ENCODE measurements at regions not wholly inside any gene's neighbourhood (a gene's known extent, or its start where the extent isn't known, plus 50 kb on each side); places are given as distances from the start of the nearest gene placed in this dataset.

DNA sequence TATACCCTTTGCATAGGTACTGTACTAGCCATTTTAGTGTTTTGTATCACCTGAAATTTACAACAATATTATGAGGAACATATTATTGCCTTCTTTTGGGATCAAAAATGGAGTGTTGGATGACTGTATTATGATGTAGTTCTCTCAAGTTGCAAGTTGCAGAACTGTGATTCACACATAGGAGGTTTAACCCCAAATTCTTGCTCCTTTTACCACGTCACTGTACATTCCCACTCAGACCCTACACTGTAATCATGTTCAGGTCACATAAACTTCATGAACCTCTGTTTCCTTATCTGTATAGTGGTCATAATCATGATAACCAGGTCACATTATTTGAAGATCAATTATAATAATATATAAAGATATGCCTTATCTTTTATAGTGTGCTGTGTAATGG, 925.1 kb upstream of the TENM4 start:
- ChIA-PET CTCF (ENCODE audit: partially characterized antibody) (no interaction called here), POLR2A (ENCODE audit: partially characterized antibody) (no interaction called here)
- TF ChIP-seq TEAD4 (IDR thresholded peaks at IDR 0.05; ENCODE audit: low read depth, low read length) (no peak), ZNF274 (IDR thresholded peaks at IDR 0.05; ENCODE audit: borderline replicate concordance, extremely low read depth, low read length) (no peak), SIRT6 (IDR thresholded peaks at IDR 0.05; ENCODE audit: low read length) (no peak), SP2 (IDR thresholded peaks at IDR 0.05; ENCODE audit: low read length) (no peak), RBBP5 (IDR thresholded peaks at IDR 0.05; ENCODE audit: borderline replicate concordance, low read depth, low read length) (no peak), SUZ12 (IDR thresholded peaks at IDR 0.05; ENCODE audit: low read length) (no peak), YY1 (IDR thresholded peaks at IDR 0.05; ENCODE audit: low read depth, low read length) (no peak), SIN3A (conservative IDR thresholded peaks at IDR 0.05 in 1 of 2, IDR thresholded peaks at IDR 0.05 in 1 of 2; ENCODE audit: low read depth in 1 of 2, low read length in 2 of 2) (no peak)
- FAIRE-seq, result no peak
- H3K9me3 ChIP-seq (ENCODE audit: insufficient read depth in 2 of 2, low read depth in 1 of 2, low read length in 1 of 2), result no peaks in the 10 kb centered on the region
- H3K79me2 ChIP-seq (ENCODE audit: control insufficient read depth in 1 of 2, insufficient read depth in 2 of 2, low read length in 2 of 2), result no peaks in the 10 kb centered on the region
- no peaks in the 10 kb centered on the region for H3K79me1 ChIP-seq (ENCODE audit: low read depth, low read length)
- no peak overlapping the region for H2BK20ac ChIP-seq (ENCODE audit: low read length)
- no peak overlapping the region for H4K91ac ChIP-seq (replicated peaks; ENCODE audit: insufficient read length, low read length)
- no peak overlapping the region for H3K4ac ChIP-seq (replicated peaks; ENCODE audit: insufficient read length, low read depth, low read length)
- H3K18ac ChIP-seq (ENCODE audit: extremely low read depth, low read length), result no peak overlapping the region
- no peak overlapping the region for H2AK5ac ChIP-seq (ENCODE audit: low read depth, low read length)
- no peak for DNase-seq (ENCODE audit: low read depth in 1 of 2, low spot score in 2 of 2)
- H3K4me1 ChIP-seq (replicated peaks in 1 of 4; ENCODE audit: control insufficient read depth in 3 of 4, insufficient read depth in 4 of 4, low read length in 3 of 4), result no peaks in the 10 kb centered on the region
- H2BK15ac ChIP-seq (ENCODE audit: low read length), result no peak overlapping the region
- H3K23ac ChIP-seq (ENCODE audit: insufficient read length), result no peak overlapping the region
- no peak overlapping the region for H2AFZ ChIP-seq (ENCODE audit: low read length)
- no peak overlapping the region for H3K27ac ChIP-seq (ENCODE audit: low read depth, low read length)
- no peak overlapping the region for H3K14ac ChIP-seq (ENCODE audit: insufficient read length)
- no peak overlapping the region for H3K56ac ChIP-seq (replicated peaks; ENCODE audit: insufficient read length, low read depth, low read length)
- 96% methylated on average over 1 of the region's 1 CpG; no CpG with 5 or more reads in 1 of the 2 experiments for WGBS, 2 experiments (ENCODE audit: extremely low coverage in 1 of 2, insufficient coverage in 1 of 2, insufficient read length in 1 of 2, insufficient replicate concordance in 2 of 2, low coverage in 1 of 2, low lambda C conversion rate in 2 of 2, missing lambda C conversion rate in 1 of 2)
- no peaks in the 10 kb centered on the region for H4K20me1 ChIP-seq (replicated peaks in 1 of 2; ENCODE audit: control insufficient read depth in 1 of 2, insufficient read depth in 2 of 2, low read length in 2 of 2)
- no peak overlapping the region for H3K4me3 ChIP-seq (ENCODE audit: extremely low read depth in 1 of 4, insufficient read depth in 2 of 4, low read depth in 3 of 4, low read length in 4 of 4)
- H3K4me2 ChIP-seq (ENCODE audit: insufficient read depth in 1 of 2, low read depth in 2 of 2, low read length in 2 of 2), result no peak overlapping the region
- H4K8ac ChIP-seq (ENCODE audit: extremely low read depth, insufficient read depth, low read length), result no peak overlapping the region
- H2BK5ac ChIP-seq (ENCODE audit: low read depth, low read length), result no peak overlapping the region
- no peak overlapping the region for H2BK120ac ChIP-seq (replicated peaks; ENCODE audit: low read depth, low read length)
- H3K27me3 ChIP-seq (replicated peaks in 1 of 4; ENCODE audit: control insufficient read depth in 3 of 4, extremely low read depth in 1 of 4, insufficient read depth in 3 of 4, low read length in 3 of 4), result no peaks in the 10 kb centered on the region
- no peaks in the 10 kb centered on the region for H3K23me2 ChIP-seq (ENCODE audit: low read depth, low read length)
- H3K36me3 ChIP-seq (ENCODE audit: control insufficient read depth in 2 of 4, insufficient read depth in 4 of 4, low read length in 3 of 4), result no peaks in the 10 kb centered on the region
- no peak overlapping the region for H2BK12ac ChIP-seq (ENCODE audit: low read depth, low read length)
- H3K9ac ChIP-seq (replicated peaks in 1 of 4; ENCODE audit: extremely low read depth in 1 of 4, low read depth in 3 of 4, low read length in 3 of 4), result no peak overlapping the region
- no peak overlapping the region for H4K5ac ChIP-seq (ENCODE audit: insufficient read length, low read depth, low read length)

Data from H1 (cell line).